ENCODE measurements at regions not wholly inside any gene's neighbourhood (a gene's known extent, or its start where the extent isn't known, plus 50 kb on each side); places are given as distances from the start of the nearest gene placed in this dataset.
A peak's percentile ranks its signal among the peaks of the same experiment; 100 is the strongest.
"Not testable (repeated sequence)": the region's sequence is repeated elsewhere in the genome, so short reads cannot be mapped to it uniquely, and the experiment has no call there.

DNA sequence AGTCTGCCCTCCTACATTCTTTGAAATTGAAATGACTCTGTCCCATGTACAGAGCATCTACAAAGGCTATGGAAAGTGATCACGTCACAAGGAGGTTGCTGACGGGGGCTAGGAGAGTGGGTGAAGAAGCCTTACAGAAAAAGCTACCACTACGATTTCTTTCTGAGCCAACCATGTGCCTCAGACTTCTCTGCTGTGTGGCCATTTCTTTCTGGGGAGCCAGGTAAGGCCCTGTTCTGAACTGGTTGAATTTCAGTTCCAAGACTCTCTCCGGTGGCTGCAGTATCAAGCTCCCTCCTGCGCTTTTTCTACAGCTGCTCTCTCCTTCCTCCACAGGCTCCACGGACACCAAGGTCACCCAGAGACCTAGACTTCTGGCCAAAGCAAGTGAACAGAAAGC lies 112.5 kb upstream of the PRSS1 start:
- DNase-seq: no peak
- H3K9me3 ChIP-seq (replicated peaks): peaks cover 5% of the 10 kb centered on the region
- H3K4me1 ChIP-seq: no peaks in the 10 kb centered on the region
- intact Hi-C loops (cut with micrococcal nuclease): no loop called here
- H3K36me3 ChIP-seq: no peaks in the 10 kb centered on the region
- no peak overlapping the region for H3K4me3 ChIP-seq
- no peak overlapping the region for H3K27ac ChIP-seq (replicated peaks)
- peaks cover 92% of the 10 kb centered on the region for H3K27me3 ChIP-seq (ENCODE audit: low read depth)
- TF ChIP-seq CTCF (IDR thresholded peaks at IDR 0.05; ENCODE audit: borderline replicate concordance): no peak

- H3K27me3 ChIP-seq (ENCODE audit: low read depth): peaks cover 92% of the 10 kb centered on the region
- H3K9me3 ChIP-seq (replicated peaks); H3K4me1 ChIP-seq; intact Hi-C loops (cut with micrococcal nuclease); H3K27ac ChIP-seq (replicated peaks); DNase-seq; H3K36me3 ChIP-seq; H3K4me3 ChIP-seq: not testable (repeated sequence)
Observed at GRCh38 chr7:142636107-142636506, 113.2 kb upstream of the PRSS1 start.

- H3K27me3 ChIP-seq (ENCODE audit: low read depth): peaks cover 87% of the 10 kb centered on the region
- DNase-seq: no peak
- intact Hi-C loops (cut with micrococcal nuclease): no loop called here
- H3K9me3 ChIP-seq (replicated peaks): peaks cover 7% of the 10 kb centered on the region
- H3K4me1 ChIP-seq: no peaks in the 10 kb centered on the region
- TF ChIP-seq CTCF (IDR thresholded peaks at IDR 0.05; ENCODE audit: borderline replicate concordance): peak; percentile 80
- no peak overlapping the region for H3K4me3 ChIP-seq
- no peak overlapping the region for H3K27ac ChIP-seq (replicated peaks)
- H3K36me3 ChIP-seq: no peaks in the 10 kb centered on the region
Observed at GRCh38 chr7:142632271-142633134, 116.8 kb upstream of the PRSS1 start.

DNA sequence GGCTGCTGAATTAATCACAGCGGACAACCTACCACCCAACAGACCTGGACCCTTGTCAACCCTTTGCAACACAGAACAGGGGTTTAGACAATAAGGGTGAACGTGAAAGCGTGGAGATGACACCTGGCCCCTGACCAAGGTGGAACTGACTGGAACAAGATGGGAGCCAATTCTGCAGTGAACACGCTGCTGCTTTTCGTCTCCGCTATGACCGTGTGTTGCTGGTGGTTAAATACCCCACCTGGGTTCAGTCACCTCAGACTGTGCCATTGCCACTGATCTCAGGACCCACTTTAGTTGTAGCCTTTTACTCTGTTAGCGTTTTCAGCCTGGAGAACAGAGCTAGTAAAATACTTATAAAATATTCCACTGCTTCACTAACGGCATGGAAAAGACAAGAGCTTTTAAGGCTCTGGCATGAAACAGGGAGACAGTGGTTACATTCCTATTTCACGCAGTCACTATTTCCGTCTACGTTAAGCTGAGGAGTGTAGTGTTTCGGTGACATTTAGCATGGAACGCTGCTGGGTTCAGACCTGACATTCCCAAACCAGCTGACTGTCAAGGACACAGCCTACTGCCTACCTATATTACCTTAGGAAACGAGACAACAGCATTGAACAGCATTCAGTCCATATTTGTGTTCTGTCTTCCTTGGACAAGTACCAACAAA lies 119.5 kb upstream of the PRSS1 start:
- TF ChIP-seq CTCF (IDR thresholded peaks at IDR 0.05; ENCODE audit: borderline replicate concordance): no peak
- H3K9me3 ChIP-seq (replicated peaks): peaks cover 4% of the 10 kb centered on the region
- no peaks in the 10 kb centered on the region for H3K36me3 ChIP-seq
- H3K4me3 ChIP-seq: no peak overlapping the region
- H3K27me3 ChIP-seq (ENCODE audit: low read depth): peaks cover 84% of the 10 kb centered on the region
- no peak overlapping the region for H3K27ac ChIP-seq (replicated peaks)
- intact Hi-C loops (cut with micrococcal nuclease): no loop called here
- H3K4me1 ChIP-seq: no peaks in the 10 kb centered on the region
- DNase-seq: no peak

- intact Hi-C loops (cut with micrococcal nuclease): no loop called here
Observed at GRCh38 chr7:142628945-142629344, 120.3 kb upstream of the PRSS1 start.

GRCh38 chr7:142627223-142627622 lies 122.0 kb upstream of the PRSS1 start:
- peaks cover 82% of the 10 kb centered on the region for H3K27me3 ChIP-seq (ENCODE audit: low read depth)
- intact Hi-C loops (cut with micrococcal nuclease); H3K4me3 ChIP-seq: not testable (repeated sequence)

More at GRCh38 chr7:142628945-142629344, 120.3 kb upstream of the PRSS1 start:
- Histone ChIP-seq H3K27ac (replicated peaks) (no peak overlapping the region), H3K36me3 (no peaks in the 10 kb centered on the region), H3K4me3 (no peak overlapping the region), H3K4me1 (no peaks in the 10 kb centered on the region), H3K27me3 (ENCODE audit: low read depth) (peaks cover 82% of the 10 kb centered on the region), H3K9me3 (replicated peaks) (peaks cover 4% of the 10 kb centered on the region)
- no peak for DNase-seq
- no peak for TF ChIP-seq CTCF (IDR thresholded peaks at IDR 0.05; ENCODE audit: borderline replicate concordance)

More at GRCh38 chr7:142627223-142627622, 122.0 kb upstream of the PRSS1 start:
- not testable (repeated sequence) for H3K27ac ChIP-seq (replicated peaks); DNase-seq; H3K4me1 ChIP-seq; H3K9me3 ChIP-seq (replicated peaks); H3K36me3 ChIP-seq

Data from left ventricle myocardium inferior (tissue), 1 donor.